ENCODE measurements at regions not wholly inside any gene's neighbourhood (a gene's known extent, or its start where the extent isn't known, plus 50 kb on each side); places are given as distances from the start of the nearest gene placed in this dataset.

GRCh38 chr2:64840426-64840881 lies 148.7 kb upstream of the SLC1A4 start:
- Histone ChIP-seq H3K4me1 (ENCODE audit: control insufficient read depth, insufficient read depth, low read length, unreplicated experiment) (peaks cover 45% of the 10 kb centered on the region), H3K27ac (ENCODE audit: low read depth, low read length) (peak overlapping the region; percentile 61), H3K79me2 (ENCODE audit: control insufficient read depth, insufficient read depth, low read length, unreplicated experiment) (no peaks in the 10 kb centered on the region), H3K27me3 (ENCODE audit: insufficient read depth, low read length) (no peaks in the 10 kb centered on the region), H3K4me3 (ENCODE audit: low read depth, low read length) (no peak overlapping the region), H3K36me3 (ENCODE audit: insufficient read depth, low read length) (no peaks in the 10 kb centered on the region), H2AFZ (ENCODE audit: low read length, unreplicated experiment) (peak overlapping the region; percentile 80)

- Histone ChIP-seq H3K4me1 (ENCODE audit: control insufficient read depth, insufficient read depth, low read length, unreplicated experiment) (peaks cover 55% of the 10 kb centered on the region), H3K36me3 (ENCODE audit: insufficient read depth, low read length) (no peaks in the 10 kb centered on the region), H2AFZ (ENCODE audit: low read length, unreplicated experiment) (no peak overlapping the region), H3K79me2 (ENCODE audit: control insufficient read depth, insufficient read depth, low read length, unreplicated experiment) (no peaks in the 10 kb centered on the region), H3K27ac (ENCODE audit: low read depth, low read length) (no peak overlapping the region), H3K27me3 (ENCODE audit: insufficient read depth, low read length) (no peaks in the 10 kb centered on the region), H3K4me3 (ENCODE audit: low read depth, low read length) (no peak overlapping the region)
Measured at GRCh38 chr2:64841461-64841860, 147.7 kb upstream of the SLC1A4 start.

GRCh38 chr2:64842030-64842429 lies 147.2 kb upstream of the SLC1A4 start:
- Histone ChIP-seq H3K27ac (ENCODE audit: low read depth, low read length) (no peak overlapping the region), H3K79me2 (ENCODE audit: control insufficient read depth, insufficient read depth, low read length, unreplicated experiment) (no peaks in the 10 kb centered on the region), H3K27me3 (ENCODE audit: insufficient read depth, low read length) (no peaks in the 10 kb centered on the region), H3K4me1 (ENCODE audit: control insufficient read depth, insufficient read depth, low read length, unreplicated experiment) (peaks cover 52% of the 10 kb centered on the region), H2AFZ (ENCODE audit: low read length, unreplicated experiment) (no peak overlapping the region), H3K36me3 (ENCODE audit: insufficient read depth, low read length) (no peaks in the 10 kb centered on the region), H3K4me3 (ENCODE audit: low read depth, low read length) (no peak overlapping the region)

- Histone ChIP-seq H3K79me2 (ENCODE audit: control insufficient read depth, insufficient read depth, low read length, unreplicated experiment) (no peaks in the 10 kb centered on the region), H3K27me3 (ENCODE audit: insufficient read depth, low read length) (no peaks in the 10 kb centered on the region), H3K27ac (ENCODE audit: low read depth, low read length) (no peak overlapping the region), H3K4me1 (ENCODE audit: control insufficient read depth, insufficient read depth, low read length, unreplicated experiment) (peaks cover 34% of the 10 kb centered on the region), H3K36me3 (ENCODE audit: insufficient read depth, low read length) (no peaks in the 10 kb centered on the region), H2AFZ (ENCODE audit: low read length, unreplicated experiment) (no peak overlapping the region), H3K4me3 (ENCODE audit: low read depth, low read length) (no peak overlapping the region)
Measured at GRCh38 chr2:64844087-64844486, 145.1 kb upstream of the SLC1A4 start.

- Histone ChIP-seq H3K79me2 (ENCODE audit: control insufficient read depth, insufficient read depth, low read length, unreplicated experiment) (no peaks in the 10 kb centered on the region), H2AFZ (ENCODE audit: low read length, unreplicated experiment) (no peak overlapping the region), H3K4me3 (ENCODE audit: low read depth, low read length) (no peak overlapping the region), H3K27me3 (ENCODE audit: insufficient read depth, low read length) (no peaks in the 10 kb centered on the region), H3K4me1 (ENCODE audit: control insufficient read depth, insufficient read depth, low read length, unreplicated experiment) (peaks cover 21% of the 10 kb centered on the region), H3K27ac (ENCODE audit: low read depth, low read length) (no peak overlapping the region), H3K36me3 (ENCODE audit: insufficient read depth, low read length) (no peaks in the 10 kb centered on the region)
Measured at GRCh38 chr2:64845273-64845905, 143.8 kb upstream of the SLC1A4 start.

- H3K79me2 ChIP-seq (ENCODE audit: control insufficient read depth, insufficient read depth, low read length, unreplicated experiment), result no peaks in the 10 kb centered on the region
- no peaks in the 10 kb centered on the region for H3K36me3 ChIP-seq (ENCODE audit: insufficient read depth, low read length)
- no peak overlapping the region for H3K27ac ChIP-seq (ENCODE audit: low read depth, low read length)
- no peaks in the 10 kb centered on the region for H3K27me3 ChIP-seq (ENCODE audit: insufficient read depth, low read length)
- H3K4me3 ChIP-seq (ENCODE audit: low read depth, low read length), result no peak overlapping the region
- H3K4me1 ChIP-seq (ENCODE audit: control insufficient read depth, insufficient read depth, low read length, unreplicated experiment), result peaks cover 15% of the 10 kb centered on the region
- no peak overlapping the region for H2AFZ ChIP-seq (ENCODE audit: low read length, unreplicated experiment)
Measured at GRCh38 chr2:64846177-64846576, 143.0 kb upstream of the SLC1A4 start.

GRCh38 chr2:64847930-64848329 lies 141.3 kb upstream of the SLC1A4 start:
- Histone ChIP-seq H3K27me3 (ENCODE audit: insufficient read depth, low read length) (no peaks in the 10 kb centered on the region), H3K4me3 (ENCODE audit: low read depth, low read length) (no peak overlapping the region), H2AFZ (ENCODE audit: low read length, unreplicated experiment) (no peak overlapping the region), H3K4me1 (ENCODE audit: control insufficient read depth, insufficient read depth, low read length, unreplicated experiment) (peaks cover 16% of the 10 kb centered on the region), H3K79me2 (ENCODE audit: control insufficient read depth, insufficient read depth, low read length, unreplicated experiment) (no peaks in the 10 kb centered on the region), H3K27ac (ENCODE audit: low read depth, low read length) (no peak overlapping the region), H3K36me3 (ENCODE audit: insufficient read depth, low read length) (no peaks in the 10 kb centered on the region)

GRCh38 chr2:64848363-64848762 lies 140.8 kb upstream of the SLC1A4 start:
- H3K4me3 ChIP-seq (ENCODE audit: low read depth, low read length), result no peak overlapping the region
- no peak overlapping the region for H3K27ac ChIP-seq (ENCODE audit: low read depth, low read length)
- H3K36me3 ChIP-seq (ENCODE audit: insufficient read depth, low read length), result no peaks in the 10 kb centered on the region
- no peaks in the 10 kb centered on the region for H3K79me2 ChIP-seq (ENCODE audit: control insufficient read depth, insufficient read depth, low read length, unreplicated experiment)
- peaks cover 19% of the 10 kb centered on the region for H3K4me1 ChIP-seq (ENCODE audit: control insufficient read depth, insufficient read depth, low read length, unreplicated experiment)
- H2AFZ ChIP-seq (ENCODE audit: low read length, unreplicated experiment), result no peak overlapping the region
- H3K27me3 ChIP-seq (ENCODE audit: insufficient read depth, low read length), result no peaks in the 10 kb centered on the region

GRCh38 chr2:64848945-64849344 lies 140.3 kb upstream of the SLC1A4 start:
- no peaks in the 10 kb centered on the region for H3K27me3 ChIP-seq (ENCODE audit: insufficient read depth, low read length)
- no peak overlapping the region for H2AFZ ChIP-seq (ENCODE audit: low read length, unreplicated experiment)
- H3K36me3 ChIP-seq (ENCODE audit: insufficient read depth, low read length), result no peaks in the 10 kb centered on the region
- no peak overlapping the region for H3K27ac ChIP-seq (ENCODE audit: low read depth, low read length)
- no peak overlapping the region for H3K4me3 ChIP-seq (ENCODE audit: low read depth, low read length)
- peaks cover 25% of the 10 kb centered on the region for H3K4me1 ChIP-seq (ENCODE audit: control insufficient read depth, insufficient read depth, low read length, unreplicated experiment)
- no peaks in the 10 kb centered on the region for H3K79me2 ChIP-seq (ENCODE audit: control insufficient read depth, insufficient read depth, low read length, unreplicated experiment)

- Histone ChIP-seq H3K27ac (ENCODE audit: low read depth, low read length) (no peak overlapping the region), H3K4me1 (ENCODE audit: control insufficient read depth, insufficient read depth, low read length, unreplicated experiment) (peaks cover 31% of the 10 kb centered on the region), H2AFZ (ENCODE audit: low read length, unreplicated experiment) (no peak overlapping the region), H3K79me2 (ENCODE audit: control insufficient read depth, insufficient read depth, low read length, unreplicated experiment) (no peaks in the 10 kb centered on the region), H3K36me3 (ENCODE audit: insufficient read depth, low read length) (no peaks in the 10 kb centered on the region), H3K27me3 (ENCODE audit: insufficient read depth, low read length) (no peaks in the 10 kb centered on the region), H3K4me3 (ENCODE audit: low read depth, low read length) (no peak overlapping the region)
Measured at GRCh38 chr2:64850642-64851041, 138.6 kb upstream of the SLC1A4 start.

- H3K27me3 ChIP-seq (ENCODE audit: insufficient read depth, low read length), result no peaks in the 10 kb centered on the region
- H3K4me3 ChIP-seq (ENCODE audit: low read depth, low read length), result no peak overlapping the region
- no peaks in the 10 kb centered on the region for H3K36me3 ChIP-seq (ENCODE audit: insufficient read depth, low read length)
- no peak overlapping the region for H3K27ac ChIP-seq (ENCODE audit: low read depth, low read length)
- H3K4me1 ChIP-seq (ENCODE audit: control insufficient read depth, insufficient read depth, low read length, unreplicated experiment), result peaks cover 32% of the 10 kb centered on the region
- no peaks in the 10 kb centered on the region for H3K79me2 ChIP-seq (ENCODE audit: control insufficient read depth, insufficient read depth, low read length, unreplicated experiment)
- peak overlapping the region; percentile 46 for H2AFZ ChIP-seq (ENCODE audit: low read length, unreplicated experiment)
Measured at GRCh38 chr2:64852771-64853241, 136.4 kb upstream of the SLC1A4 start.

Measured in ACC112 (cell line).